ENCODE measurements at regions not wholly inside any gene's neighbourhood (a gene's known extent, or its start where the extent isn't known, plus 50 kb on each side); places are given as distances from the start of the nearest gene placed in this dataset.
A peak's percentile ranks its signal among the peaks of the same experiment; 100 is the strongest.

- FAIRE-seq = no peak
Observed at GRCh38 chrX:42149765-42150164, 226.4 kb upstream of the CASK start.

- no peak for FAIRE-seq
Observed at GRCh38 chrX:42149281-42149680, 225.9 kb upstream of the CASK start.

GRCh38 chrX:42143866-42144592, 220.7 kb upstream of the CASK start:
- no peak for FAIRE-seq

- peak; percentile 71 for FAIRE-seq
Observed at GRCh38 chrX:42140320-42140719, 217.0 kb upstream of the CASK start.

- FAIRE-seq = no peak
Observed at GRCh38 chrX:42135583-42136228, 212.4 kb upstream of the CASK start.

- FAIRE-seq = no peak
Observed at GRCh38 chrX:42131856-42132255, 208.5 kb upstream of the CASK start.

GRCh38 chrX:42129022-42129940, 205.9 kb upstream of the CASK start:
- FAIRE-seq = no peak

GRCh38 chrX:42128587-42128986, 205.2 kb upstream of the CASK start:
- no peak for FAIRE-seq

GRCh38 chrX:42128020-42128419, 204.7 kb upstream of the CASK start:
- FAIRE-seq = no peak

GRCh38 chrX:42127563-42127962, 204.2 kb upstream of the CASK start:
- no peak for FAIRE-seq

- FAIRE-seq = no peak
Observed at GRCh38 chrX:42123369-42123768, 200.0 kb upstream of the CASK start.

- FAIRE-seq = no peak
Observed at GRCh38 chrX:42119076-42119475, 195.7 kb upstream of the CASK start.

- no peak for FAIRE-seq
Observed at GRCh38 chrX:42117318-42117717, 194.0 kb upstream of the CASK start.

GRCh38 chrX:42109428-42109827, 186.1 kb upstream of the CASK start:
- FAIRE-seq = no peak

GRCh38 chrX:42107495-42108488, 184.4 kb upstream of the CASK start:
- FAIRE-seq = no peak

- no peak for FAIRE-seq
Observed at GRCh38 chrX:42106556-42106955, 183.2 kb upstream of the CASK start.

- no peak for FAIRE-seq
Observed at GRCh38 chrX:42102586-42103282, 179.4 kb upstream of the CASK start.

GRCh38 chrX:42098900-42099299, 175.5 kb upstream of the CASK start:
- FAIRE-seq = no peak

GRCh38 chrX:42097486-42097885, 174.1 kb upstream of the CASK start:
- FAIRE-seq = no peak

GRCh38 chrX:42096265-42096920, 173.0 kb upstream of the CASK start:
- no peak for FAIRE-seq

GRCh38 chrX:42094218-42094617, 170.9 kb upstream of the CASK start:
- FAIRE-seq = no peak

Data from islet of Langerhans (tissue), 1 donor.